Muscle of back (tissue), 3 donors: ENCODE measurements at regions not wholly inside any gene's neighbourhood (a gene's known extent, or its start where the extent isn't known, plus 50 kb on each side); places are given as distances from the start of the nearest gene placed in this dataset.
"Not testable (repeated sequence)": the region's sequence is repeated elsewhere in the genome, so short reads cannot be mapped to it uniquely, and the experiment has no call there.

Source experiments
- DNase-seq, 3 donors: peaks; one replicate each; pipeline versions ENCODE4 v3.0.0 to v3.0.0-alpha.2; 2013

DNA sequence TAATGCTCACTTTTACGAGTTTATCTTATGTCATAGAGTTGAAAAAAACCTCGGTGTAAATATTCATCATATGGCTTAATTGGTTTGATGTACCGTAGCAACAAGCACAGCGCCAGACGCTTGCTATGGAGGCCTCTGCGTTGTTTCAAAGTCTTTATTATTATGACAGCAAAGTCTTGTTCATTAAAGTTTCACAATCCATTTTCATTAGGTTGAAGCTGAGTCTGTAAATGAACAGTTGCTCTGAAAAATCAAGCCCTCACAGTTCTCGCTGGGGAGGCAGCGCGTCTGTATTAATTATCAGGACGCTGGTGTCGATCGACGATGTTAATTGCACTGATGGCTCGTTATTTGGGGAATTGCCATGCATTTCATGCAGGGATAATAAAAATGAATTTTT lies 185.6 kb downstream of the INSC start:
- DNase-seq, result no peak

GRCh38 chr11:15307619-15308024 lies 192.9 kb downstream of the INSC start:
- no peak for DNase-seq

- DNase-seq, result no peak
Observed at GRCh38 chr11:15308840-15309239, 194.1 kb downstream of the INSC start.

GRCh38 chr11:15309296-15309695 lies 194.6 kb downstream of the INSC start:
- no peak for DNase-seq

DNA sequence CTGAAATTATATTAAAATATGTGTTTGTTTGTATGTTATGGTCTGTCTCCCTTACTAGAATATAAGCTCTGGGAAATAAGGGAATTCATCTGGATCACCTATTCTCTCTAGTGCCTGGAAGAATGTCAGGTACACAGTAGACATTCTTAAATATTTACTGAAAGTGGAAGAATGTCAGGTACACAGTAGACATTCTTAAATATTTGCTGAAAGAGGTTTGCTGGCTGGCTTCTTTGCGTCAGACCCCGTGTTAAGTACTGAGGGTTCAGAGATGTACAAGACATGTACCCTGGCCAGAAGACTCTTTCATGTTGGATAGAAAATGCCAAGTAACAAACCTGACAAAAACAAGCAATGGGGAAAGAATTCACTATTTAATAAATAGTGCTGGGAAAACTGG lies 199.1 kb downstream of the INSC start:
- no peak for DNase-seq

DNA sequence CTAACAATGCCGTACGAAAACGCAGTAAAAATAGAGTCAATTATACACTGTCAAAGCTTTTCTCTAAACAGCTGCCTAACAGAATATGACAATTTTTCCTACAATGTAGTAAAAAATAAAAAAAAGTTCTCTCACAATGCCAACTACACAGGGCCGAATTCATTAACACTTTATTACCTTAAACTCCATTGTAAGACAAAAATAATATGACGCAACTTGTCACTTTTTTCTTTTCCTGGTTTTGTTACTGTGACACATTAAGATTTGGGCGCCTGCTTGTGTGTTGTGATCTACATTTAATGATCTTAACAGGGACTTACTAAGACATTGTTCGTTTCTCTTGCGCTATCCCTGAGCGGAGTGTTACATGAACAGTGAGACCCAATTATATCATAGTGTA lies 204.1 kb downstream of the INSC start:
- DNase-seq, result no peak

DNA sequence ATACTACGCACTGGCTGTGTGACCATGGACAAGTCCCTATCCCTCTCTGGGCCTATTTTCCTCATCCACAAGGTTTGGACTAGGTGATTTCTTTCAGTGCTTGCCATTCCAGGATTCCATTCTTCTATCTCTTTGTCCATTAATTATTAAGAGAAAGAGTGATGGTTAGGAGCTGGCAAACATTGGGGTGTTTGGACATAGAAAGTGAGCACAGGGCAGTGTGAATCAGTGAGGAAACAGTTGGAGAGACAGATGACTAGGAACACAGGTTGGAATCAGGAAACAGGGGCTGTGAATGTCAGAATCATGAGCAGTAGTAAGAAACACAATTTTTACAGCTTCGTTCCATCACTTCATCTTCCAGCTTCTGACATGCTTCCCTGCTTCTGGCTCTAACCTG lies 211.8 kb downstream of the INSC start:
- no peak for DNase-seq

DNA sequence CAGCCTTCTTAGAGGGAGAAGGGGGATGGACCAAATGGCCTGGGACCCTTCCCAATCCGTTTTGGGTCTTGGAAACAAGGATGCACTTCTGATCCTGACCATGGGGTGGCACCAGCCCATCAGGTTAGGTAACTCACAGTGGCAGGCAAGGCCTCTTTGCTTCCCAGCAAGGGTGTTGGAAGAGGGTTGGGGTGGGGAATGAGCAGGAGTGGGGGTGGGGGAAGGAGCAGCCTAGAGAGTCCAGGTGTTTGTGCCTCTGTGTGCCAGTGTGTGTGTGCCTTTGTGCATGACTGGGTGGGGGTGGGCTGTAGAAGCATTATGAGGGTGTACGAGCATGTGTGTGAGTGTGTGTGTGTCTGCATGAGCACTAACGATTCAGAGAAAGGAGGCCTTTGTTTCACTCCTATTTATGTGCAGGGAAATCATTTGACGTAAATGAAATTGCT lies 213.1 kb downstream of the INSC start:
- DNase-seq, result peak; percentile 21 to 70 (median 44)

GRCh38 chr11:15333407-15333806 lies 218.7 kb downstream of the INSC start:
- no peak for DNase-seq

- no peak for DNase-seq
Observed at GRCh38 chr11:15334766-15335165, 220.0 kb downstream of the INSC start.

DNA sequence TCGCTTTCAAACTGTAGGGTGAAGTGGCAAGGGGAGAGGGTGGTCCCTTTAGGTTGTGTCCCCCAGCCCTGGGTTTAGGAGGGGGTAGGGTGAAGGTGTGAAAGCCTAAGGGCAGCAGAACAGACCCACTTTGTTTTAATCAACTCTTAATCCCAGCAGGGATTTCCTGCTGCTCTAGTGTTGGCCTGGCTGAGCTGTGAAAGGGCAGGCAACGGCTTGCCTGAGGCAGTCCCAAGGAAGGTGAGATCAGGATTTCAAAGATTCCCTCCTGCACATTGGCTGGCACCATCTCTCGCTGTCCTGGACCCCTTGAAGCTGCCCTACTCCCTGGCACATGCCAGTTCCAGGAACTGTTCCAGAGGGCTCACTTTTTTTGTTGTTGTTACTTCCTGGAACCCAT lies 221.3 kb downstream of the INSC start:
- no peak for DNase-seq

GRCh38 chr11:15339302-15339701 lies 224.6 kb downstream of the INSC start:
- DNase-seq, result no peak

DNA sequence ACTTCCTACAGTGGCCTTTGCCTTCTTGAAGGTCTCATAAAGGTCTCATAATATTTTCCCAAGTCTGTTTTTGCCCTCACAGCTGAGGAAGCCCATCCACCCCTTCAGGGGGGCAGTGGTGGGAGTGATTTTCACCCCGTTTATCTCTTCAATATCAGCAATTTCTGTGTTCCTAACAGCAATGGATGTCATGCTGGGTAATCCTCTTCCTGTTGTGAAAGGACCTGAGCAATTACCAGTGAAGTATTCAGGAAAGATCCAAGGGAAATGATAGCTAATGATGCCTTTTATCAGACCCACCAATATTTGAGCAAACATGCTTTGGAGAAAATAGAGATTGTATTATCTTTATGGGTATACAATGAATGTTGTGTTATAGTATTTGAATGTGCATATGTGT lies 226.9 kb downstream of the INSC start:
- DNase-seq, result no peak

DNA sequence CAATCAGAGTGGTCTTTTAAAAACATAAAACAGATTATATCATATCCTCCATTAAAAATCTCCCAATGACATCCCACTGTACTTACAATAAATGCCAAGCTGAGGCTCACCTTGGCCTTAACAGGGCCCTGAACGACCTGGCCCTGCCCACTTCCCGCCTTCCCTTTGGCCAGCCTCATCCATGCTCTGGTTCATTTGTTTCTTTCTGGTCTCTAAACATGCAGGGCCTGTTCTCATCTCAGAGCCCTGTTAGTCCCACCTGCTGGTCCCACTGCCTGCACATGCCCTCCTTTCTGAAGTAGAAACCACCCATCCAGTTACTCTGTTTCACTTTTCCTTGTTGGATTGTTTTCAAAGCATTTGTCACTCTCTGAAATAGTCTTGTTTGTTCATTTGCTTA lies 227.4 kb downstream of the INSC start:
- DNase-seq, result no peak

GRCh38 chr11:15346907-15347306 lies 232.2 kb downstream of the INSC start:
- no peak for DNase-seq

- no peak for DNase-seq
Observed at GRCh38 chr11:15347969-15348734, 233.4 kb downstream of the INSC start.

- DNase-seq, result no peak
Observed at GRCh38 chr11:15349413-15349812, 234.7 kb downstream of the INSC start.

DNA sequence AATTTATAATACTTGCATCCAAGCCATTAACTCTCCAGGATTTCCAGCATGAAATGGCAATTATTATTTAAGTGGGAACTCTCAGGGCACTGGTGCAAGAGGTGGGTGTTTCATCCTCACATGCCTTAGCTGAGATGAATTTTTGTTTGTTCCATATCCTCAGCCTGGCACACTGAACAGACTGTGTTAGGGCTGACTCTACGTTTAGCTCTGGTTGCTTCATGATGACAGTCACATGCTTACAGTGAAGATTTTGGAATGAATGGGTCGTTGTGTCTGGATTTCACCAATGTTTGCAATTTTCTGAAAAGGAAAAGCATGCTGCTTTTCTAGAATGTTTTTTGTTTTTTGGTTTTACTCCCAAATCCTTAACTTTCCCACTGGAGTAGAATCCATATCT lies 246.6 kb downstream of the INSC start:
- no peak for DNase-seq

GRCh38 chr11:15365286-15365685 lies 250.6 kb downstream of the INSC start:
- DNase-seq, result not testable (repeated sequence)

DNA sequence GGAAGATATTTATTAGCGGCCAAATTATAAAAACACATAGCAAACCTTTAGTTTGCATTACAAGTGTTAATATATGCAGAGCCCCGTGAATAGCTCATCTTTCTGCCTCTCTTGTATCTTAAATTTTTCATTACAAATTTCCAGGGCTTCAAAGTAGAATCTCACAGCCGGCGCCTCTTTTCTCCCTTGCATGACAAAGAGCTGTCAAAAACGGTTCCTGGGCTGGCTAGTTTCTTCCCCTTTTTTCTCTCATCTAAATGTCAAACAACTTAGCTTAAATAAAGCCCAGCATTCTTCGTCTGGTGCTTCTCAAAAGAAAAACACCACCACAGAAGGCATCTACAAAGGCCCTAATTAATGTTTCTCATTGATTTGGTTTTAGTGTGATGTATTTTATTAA lies 253.0 kb downstream of the INSC start:
- no peak for DNase-seq

GRCh38 chr11:15370495-15371147 lies 255.9 kb downstream of the INSC start:
- DNase-seq, result no peak

DNA sequence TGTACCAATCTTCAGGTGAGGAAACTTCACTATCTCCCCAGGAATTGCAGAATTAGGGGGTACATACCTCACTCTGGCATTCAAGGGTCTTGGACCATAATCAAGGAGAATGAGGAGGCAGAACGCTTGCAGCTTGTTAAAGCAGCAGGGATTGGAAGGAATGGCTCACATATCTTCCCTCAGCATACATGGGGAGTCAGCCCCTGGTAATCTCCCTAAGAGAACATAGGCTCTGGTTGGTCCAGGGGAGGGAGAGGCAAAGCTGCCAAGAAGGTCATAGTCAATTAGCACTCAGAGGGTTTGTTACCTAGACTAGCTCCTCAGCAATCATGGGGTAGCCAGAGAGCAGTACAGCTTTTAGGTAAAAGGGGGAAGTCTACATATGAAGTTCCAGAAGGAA lies 256.8 kb downstream of the INSC start:
- DNase-seq, result no peak

DNA sequence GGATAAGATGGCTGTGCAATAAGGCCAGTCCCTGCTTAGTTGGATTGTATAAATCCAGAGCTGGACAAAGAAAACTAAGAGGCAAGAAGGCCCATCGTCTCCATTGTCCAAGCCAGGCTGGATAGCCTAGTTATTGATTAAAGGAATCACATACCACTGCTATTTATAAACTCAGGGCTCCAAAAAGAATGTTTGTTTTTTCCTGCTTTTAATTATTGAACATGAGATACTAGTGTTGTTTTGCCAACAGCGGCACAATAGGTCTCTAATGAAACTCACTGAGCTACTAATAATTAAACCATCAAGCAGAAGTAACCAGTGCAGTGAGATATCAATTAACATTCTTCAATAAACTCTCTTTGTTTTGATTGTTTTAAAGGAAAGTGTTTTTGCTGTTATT lies 259.7 kb downstream of the INSC start:
- DNase-seq, result no peak

DNA sequence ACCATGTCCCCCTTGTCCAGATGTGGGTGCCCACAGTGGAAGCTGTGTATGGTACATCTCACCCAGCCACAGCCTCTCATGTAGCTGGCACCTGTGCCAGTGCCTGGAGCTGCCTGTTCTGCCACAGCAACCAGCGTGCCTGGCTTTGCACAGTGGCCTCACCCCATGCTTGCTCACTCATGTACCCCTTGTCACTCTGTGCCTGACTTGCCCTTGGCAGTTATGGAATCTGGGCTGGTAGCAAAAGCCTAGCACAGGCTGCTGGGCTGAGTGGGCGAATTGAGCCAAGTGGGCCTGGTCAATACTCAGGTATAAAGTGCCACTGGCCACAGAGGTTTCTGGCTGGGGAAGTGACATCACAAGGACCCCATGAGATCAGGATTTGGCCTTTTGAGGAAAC lies 264.2 kb downstream of the INSC start:
- no peak for DNase-seq
